SU-DHL-6 (cell line): ENCODE measurements at regions not wholly inside any gene's neighbourhood (a gene's known extent, or its start where the extent isn't known, plus 50 kb on each side); places are given as distances from the start of the nearest gene placed in this dataset.

Experiments used
- H2AFZ ChIP-seq: fragments of 200-600 bp; sonication (generic); 2 replicates; pipeline ENCODE4 v1.6.1; 2014; ENCODE audit warnings: low read depth, mild to moderate bottlenecking, moderate library complexity, mixed read lengths, antibody characterized with exemption, low read length; ENCODE audit not compliant: severe bottlenecking
- H3F3A ChIP-seq: fragments of 200-600 bp; shearing (Covaris generic); 2 replicates; pipeline ENCODE4 v1.6.0; 2016; ENCODE audit warnings: antibody characterized with exemption, mild to moderate bottlenecking; ENCODE audit not compliant: insufficient read depth
- H3K27ac ChIP-seq: fragments of 200-600 bp; sonication (generic); 2 replicates; pipeline ENCODE4 v1.5.1; 2016; ENCODE audit warnings: low read depth, mild to moderate bottlenecking, low read length, moderate library complexity, mixed read lengths
- H3K27me3 ChIP-seq: fragments of 200-600 bp; sonication (generic), shearing (Covaris generic); 2 replicates; pipeline ENCODE4 v1.6.0; 2014; ENCODE audit warnings: mild to moderate bottlenecking, low read length
- H3K36me3 ChIP-seq: fragments of 200-600 bp; sonication (generic); 2 replicates; pipeline ENCODE4 v1.6.1; 2014; ENCODE audit warnings: mild to moderate bottlenecking, low read length, mixed read lengths
- H3K4me2 ChIP-seq: fragments of 300-600, 200-600 bp; shearing (Covaris generic), sonication (generic); 2 replicates; pipeline ENCODE4 v1.6.0; 2014; ENCODE audit warnings: low read length, low read depth, mild to moderate bottlenecking; ENCODE audit not compliant: poor library complexity, severe bottlenecking
- H3K4me3 ChIP-seq: fragments of 200-600 bp; sonication (generic); 2 replicates; pipeline ENCODE4 v1.5.1; 2014; ENCODE audit warnings: antibody characterized with exemption, low read length, mild to moderate bottlenecking, mixed read lengths; ENCODE audit not compliant: insufficient read depth, poor library complexity, severe bottlenecking
- H3K79me2 ChIP-seq: fragments of 200-600 bp; sonication (generic); 2 replicates; pipeline ENCODE4 v1.6.1; 2014; ENCODE audit warnings: mild to moderate bottlenecking, low read length, moderate library complexity; ENCODE audit not compliant: insufficient read depth
- H3K9ac ChIP-seq: fragments of 200-600 bp; sonication (generic); 2 replicates; pipeline ENCODE4 v1.7.0; 2014; ENCODE audit warnings: mild to moderate bottlenecking, low read length
- H3K9me2 ChIP-seq: fragments of 200-600 bp; sonication (generic); replicated peaks from 2 replicates; pipeline ENCODE4 v1.6.1; 2014; ENCODE audit warnings: low read length; ENCODE audit not compliant: insufficient read depth
- H3K9me3 ChIP-seq: fragments of 200-600 bp; sonication (generic); 2 replicates; pipeline ENCODE4 v1.6.1; 2014; ENCODE audit warnings: low read length, mixed read lengths; ENCODE audit not compliant: insufficient read depth
- H4K20me1 ChIP-seq: fragments of 200-600 bp; sonication (generic); 2 replicates; pipeline ENCODE4 v1.6.1; 2014; ENCODE audit warnings: low read depth, mild to moderate bottlenecking, antibody characterized with exemption, low read length, moderate library complexity, mixed read lengths
- CTCF ChIP-seq: fragments of 200-600 bp; sonication (generic); IDR thresholded peaks from one replicate; pipeline ENCODE4 v1.5.1; 2017; ENCODE audit warnings: antibody characterized with exemption, mild to moderate bottlenecking, low read length, moderate library complexity; ENCODE audit not compliant: insufficient read depth, poor library complexity, severe bottlenecking
- EZH2phosphoT487 ChIP-seq: fragments of 200-600 bp; sonication (generic), shearing (Covaris generic); conservative IDR thresholded peaks from 2 replicates; pipeline ENCODE4 v1.6.1; 2018; ENCODE audit warnings: mild to moderate bottlenecking, antibody characterized with exemption, low read length, moderate library complexity, mixed read lengths

GRCh38 chr2:136534811-136535210, 230.5 kb upstream of the THSD7B start:
- H2AFZ ChIP-seq, result no peak overlapping the region
- no peaks in the 10 kb centered on the region for H3F3A ChIP-seq
- TF ChIP-seq EZH2phosphoT487 (no peak), CTCF (no peak)
- H3K36me3 ChIP-seq, result no peaks in the 10 kb centered on the region
- no peak overlapping the region for H3K4me2 ChIP-seq
- no peaks in the 10 kb centered on the region for H3K9me3 ChIP-seq
- H3K27ac ChIP-seq, result no peak overlapping the region
- no peaks in the 10 kb centered on the region for H3K9me2 ChIP-seq
- no peak overlapping the region for H3K4me3 ChIP-seq
- no peak overlapping the region for H3K9ac ChIP-seq
- no peaks in the 10 kb centered on the region for H3K79me2 ChIP-seq
- H3K27me3 ChIP-seq, result no peaks in the 10 kb centered on the region
- H4K20me1 ChIP-seq, result no peaks in the 10 kb centered on the region

GRCh38 chr2:136532171-136532570, 233.2 kb upstream of the THSD7B start:
- no peak overlapping the region for H3K4me2 ChIP-seq
- no peak overlapping the region for H3K9ac ChIP-seq
- H3K27ac ChIP-seq, result no peak overlapping the region
- no peaks in the 10 kb centered on the region for H4K20me1 ChIP-seq
- TF ChIP-seq CTCF (no peak), EZH2phosphoT487 (no peak)
- no peaks in the 10 kb centered on the region for H3F3A ChIP-seq
- H2AFZ ChIP-seq, result no peak overlapping the region
- H3K9me2 ChIP-seq, result no peaks in the 10 kb centered on the region
- H3K9me3 ChIP-seq, result no peaks in the 10 kb centered on the region
- no peak overlapping the region for H3K4me3 ChIP-seq
- no peaks in the 10 kb centered on the region for H3K27me3 ChIP-seq
- H3K36me3 ChIP-seq, result no peaks in the 10 kb centered on the region
- H3K79me2 ChIP-seq, result no peaks in the 10 kb centered on the region

- no peaks in the 10 kb centered on the region for H3K36me3 ChIP-seq
- no peaks in the 10 kb centered on the region for H4K20me1 ChIP-seq
Observed at GRCh38 chr2:136531731-136532130, 233.6 kb upstream of the THSD7B start.

More at GRCh38 chr2:136531731-136532130, 233.6 kb upstream of the THSD7B start:
- no peak overlapping the region for H3K4me3 ChIP-seq
- H3K9me3 ChIP-seq, result no peaks in the 10 kb centered on the region
- no peaks in the 10 kb centered on the region for H3F3A ChIP-seq
- no peaks in the 10 kb centered on the region for H3K27me3 ChIP-seq
- H3K9me2 ChIP-seq, result no peaks in the 10 kb centered on the region
- H2AFZ ChIP-seq, result no peak overlapping the region
- no peak overlapping the region for H3K4me2 ChIP-seq
- no peak overlapping the region for H3K27ac ChIP-seq
- H3K9ac ChIP-seq, result no peak overlapping the region
- TF ChIP-seq EZH2phosphoT487 (no peak), CTCF (no peak)
- no peaks in the 10 kb centered on the region for H3K79me2 ChIP-seq
